GM21786 (cell line): ENCODE measurements at regions not wholly inside any gene's neighbourhood (a gene's known extent, or its start where the extent isn't known, plus 50 kb on each side); places are given as distances from the start of the nearest gene placed in this dataset.
"Not testable (repeated sequence)": the region's sequence is repeated elsewhere in the genome, so short reads cannot be mapped to it uniquely, and the experiment has no call there.

Experiments used
- ATAC-seq: cut with Tn5 transposase; IDR thresholded peaks from one replicate; pipeline ENCODE4 v1.9.1; 2021; ENCODE audit not compliant: unreplicated experiment

DNA sequence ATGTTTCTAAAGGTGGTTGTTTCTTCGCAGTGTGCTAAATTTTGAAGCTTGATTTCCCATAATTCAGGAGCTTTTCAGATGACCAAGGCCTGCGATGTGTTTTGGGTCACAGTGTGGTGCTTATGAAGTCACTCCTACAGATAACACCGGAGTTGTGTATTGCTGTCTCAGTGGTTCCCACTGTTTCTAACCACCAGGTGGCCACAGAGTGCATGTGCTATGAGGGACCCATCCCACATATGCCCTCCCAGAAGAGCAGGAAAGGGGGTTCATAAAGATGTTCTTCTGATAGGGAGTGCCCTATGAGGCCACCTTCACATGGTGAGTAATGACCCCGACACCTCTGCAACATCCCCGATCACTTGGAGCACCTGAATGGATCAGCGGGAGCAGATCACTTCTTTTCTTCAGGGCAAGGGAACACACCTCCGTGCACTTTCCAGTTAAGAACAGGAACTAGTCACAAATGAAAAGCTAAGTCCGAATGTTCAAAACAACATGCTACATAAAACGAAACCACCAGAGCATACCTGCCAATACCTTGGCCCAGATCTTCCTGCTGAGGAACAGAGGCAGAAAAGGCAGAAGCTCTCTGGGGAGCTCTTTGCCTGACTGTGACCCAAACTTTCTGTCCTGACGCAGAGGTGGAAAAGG lies 262.1 kb downstream of the FAM72C start:
- not testable (repeated sequence) for ATAC-seq

DNA sequence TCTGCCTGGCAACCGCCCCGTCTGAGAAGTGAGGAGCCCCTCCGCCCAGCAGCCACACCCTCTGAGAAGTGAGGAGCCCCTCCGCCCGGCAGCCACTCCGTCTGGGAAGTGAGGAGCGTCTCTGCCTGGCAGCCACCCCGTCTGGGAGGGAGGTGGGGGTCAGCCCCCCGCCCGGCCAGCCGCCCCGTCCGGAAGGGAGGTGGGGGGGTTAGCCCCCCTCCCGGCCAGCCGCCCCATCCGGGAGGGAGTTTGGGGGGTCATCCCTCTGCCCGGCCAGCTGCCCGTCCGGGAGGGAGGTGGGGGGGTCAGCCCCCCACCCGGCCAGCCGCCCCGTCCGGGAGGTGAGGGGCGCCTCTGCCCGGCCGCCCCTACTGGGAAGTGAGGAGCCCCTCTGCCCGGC lies 269.0 kb downstream of the FAM72C start:
- ATAC-seq = not testable (repeated sequence)

DNA sequence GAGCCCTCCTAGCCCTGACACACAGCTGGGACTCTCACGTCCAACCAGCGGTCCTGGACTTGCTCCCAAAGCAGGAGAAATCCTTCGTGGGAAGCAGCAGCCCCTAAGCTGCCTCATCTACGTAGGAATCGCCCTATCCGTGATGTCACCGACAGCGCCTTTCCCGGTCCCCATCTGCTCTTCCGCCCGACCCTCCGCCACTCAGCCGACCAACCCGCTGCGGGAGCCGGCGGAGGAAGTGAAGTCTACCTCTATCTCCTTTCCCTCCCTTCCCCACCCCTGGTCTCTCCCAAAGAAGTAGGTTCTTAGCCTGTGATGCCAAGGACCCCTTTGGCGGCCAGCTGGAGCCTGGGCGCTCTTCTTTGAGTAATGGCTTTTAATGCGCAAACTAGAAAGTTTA lies 272.1 kb downstream of the FAM72C start:
- ATAC-seq = no peak

- ATAC-seq = no peak
These were observed 272.7 kb downstream of the FAM72C start for GRCh38 chr1:143699115-143699514.

DNA sequence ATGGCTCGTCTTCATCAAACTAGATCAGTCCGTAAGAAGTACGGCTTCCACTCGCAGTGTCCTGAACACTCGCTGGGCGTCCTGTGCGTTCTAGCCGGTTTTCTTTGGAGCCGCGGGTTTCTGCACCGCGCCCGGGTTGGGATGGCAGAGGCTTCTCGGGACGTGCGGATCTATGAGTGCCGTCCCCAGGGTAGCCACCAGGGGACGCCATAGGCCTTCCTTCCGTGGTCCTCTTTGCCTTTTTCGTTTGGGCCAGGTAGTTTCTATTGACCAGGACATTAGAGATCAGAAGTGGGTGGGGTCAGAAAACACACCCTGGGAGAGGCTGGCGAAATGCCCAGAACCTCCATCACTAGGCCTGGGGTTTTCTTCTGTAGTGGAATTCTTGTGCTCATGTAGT lies 273.8 kb downstream of the FAM72C start:
- no peak for ATAC-seq

GRCh38 chr1:143694085-143694484 lies 277.7 kb downstream of the FAM72C start:
- ATAC-seq = no peak

GRCh38 chr1:143691971-143692529 lies 279.7 kb downstream of the FAM72C start:
- no peak for ATAC-seq

DNA sequence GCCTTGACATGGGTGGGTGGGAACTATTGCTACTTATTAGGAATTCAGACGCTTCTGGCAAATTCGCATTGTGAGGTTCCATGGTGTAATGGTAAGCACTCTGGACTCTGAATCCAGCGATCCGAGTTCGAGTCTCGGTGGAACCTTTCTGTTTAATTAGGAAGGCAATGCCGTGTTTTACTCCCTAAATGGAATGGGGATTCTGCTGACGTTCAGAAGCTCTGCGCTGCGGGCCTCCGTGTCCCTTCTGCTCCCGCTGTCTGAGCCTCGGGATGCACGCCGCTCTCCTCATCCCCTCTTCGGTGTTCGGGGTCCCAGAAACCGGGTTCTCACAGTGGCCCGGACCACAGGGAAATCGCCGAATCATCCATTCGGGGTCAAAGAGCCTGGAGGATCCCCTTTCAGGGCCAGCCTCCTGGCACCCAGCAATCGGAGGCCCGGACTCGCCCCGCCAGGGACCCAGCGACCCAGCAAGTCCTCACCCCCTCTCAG lies 280.3 kb downstream of the FAM72C start:
- ATAC-seq = no peak

DNA sequence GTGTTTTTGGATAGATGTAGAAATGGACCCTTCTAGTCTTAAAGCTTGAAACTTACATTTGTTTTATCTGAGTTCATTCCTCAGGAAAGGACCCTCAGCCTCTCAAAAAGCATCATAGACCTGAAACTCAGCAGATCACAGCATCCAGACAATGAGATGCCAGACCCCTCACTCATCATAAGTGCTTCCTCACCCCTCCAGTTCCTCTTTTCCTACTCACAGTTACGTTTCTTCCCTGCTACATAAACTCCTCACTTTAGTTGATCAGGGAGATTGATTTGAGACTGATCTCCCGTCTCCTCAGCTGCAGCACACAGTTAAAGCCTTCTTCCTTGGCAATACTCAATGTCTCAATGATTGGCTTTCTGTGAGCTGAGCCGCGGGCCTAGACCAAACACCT lies 282.0 kb downstream of the FAM72C start:
- no peak for ATAC-seq

DNA sequence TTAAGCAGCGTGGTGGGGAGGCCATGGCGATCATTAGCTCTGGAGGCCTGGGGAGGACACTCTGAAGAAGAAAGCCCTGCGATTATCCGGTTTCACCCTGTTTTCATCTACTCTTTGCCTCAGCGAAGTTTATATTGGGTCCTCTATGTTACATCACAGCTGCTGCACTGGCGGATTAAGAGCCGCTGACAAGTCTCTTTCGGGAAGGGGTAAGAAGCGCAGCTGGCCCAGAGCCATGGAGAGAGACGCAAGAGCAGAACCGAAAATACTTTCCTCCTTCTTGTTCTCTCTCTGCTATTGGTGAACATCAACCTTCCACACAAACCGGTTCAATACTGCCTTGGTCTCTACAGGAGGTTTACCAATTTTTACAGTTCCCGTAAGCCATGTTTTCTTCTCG lies 291.5 kb downstream of the FAM72C start:
- no peak for ATAC-seq

- no peak for ATAC-seq
These were observed 298.8 kb downstream of the FAM72C start for GRCh38 chr1:143672983-143673382.

DNA sequence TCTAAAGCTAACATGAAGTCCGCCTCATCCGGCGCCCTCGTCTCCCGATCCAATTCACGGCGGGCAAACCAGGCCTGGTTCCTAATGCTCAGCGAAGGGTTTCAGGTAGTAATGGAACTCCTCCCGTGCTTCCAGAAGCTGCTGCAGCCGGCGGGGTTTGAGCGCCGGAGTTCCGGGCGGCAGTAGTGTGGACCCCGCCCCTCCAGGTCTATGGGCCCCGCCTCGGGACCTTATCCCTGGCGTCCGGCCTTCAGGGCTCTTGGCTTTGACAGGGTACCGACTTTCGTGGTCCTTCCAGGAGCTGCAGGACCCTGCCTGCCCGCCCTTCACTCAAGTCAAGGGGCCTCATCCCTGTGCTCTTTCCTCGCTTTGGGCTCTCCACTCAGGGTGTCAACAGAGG lies 304.1 kb downstream of the FAM72C start:
- no peak for ATAC-seq

- ATAC-seq = no peak
These were observed 304.9 kb downstream of the FAM72C start for GRCh38 chr1:143666851-143667250.

GRCh38 chr1:143665606-143666005 lies 306.2 kb downstream of the FAM72C start:
- ATAC-seq = no peak

DNA sequence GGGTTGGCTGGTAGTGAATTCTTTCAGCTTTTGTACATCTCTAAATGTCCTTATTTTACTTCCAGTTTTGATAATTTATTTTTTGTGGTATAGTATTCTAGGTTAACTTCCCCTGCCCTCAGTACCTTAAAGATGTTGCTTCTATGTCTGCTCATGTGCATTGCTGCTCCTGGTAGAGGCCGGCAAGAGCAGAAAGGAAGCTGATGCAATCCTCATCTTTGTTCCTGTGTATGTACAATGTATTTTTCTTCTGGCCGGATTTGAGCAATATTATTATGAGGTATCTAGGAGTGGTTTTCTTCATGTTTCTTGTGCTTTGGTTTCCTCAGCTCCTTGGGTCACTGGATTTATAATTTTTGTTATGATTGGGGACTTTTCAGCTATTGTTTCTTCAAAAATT lies 308.7 kb downstream of the FAM72C start:
- not testable (repeated sequence) for ATAC-seq

DNA sequence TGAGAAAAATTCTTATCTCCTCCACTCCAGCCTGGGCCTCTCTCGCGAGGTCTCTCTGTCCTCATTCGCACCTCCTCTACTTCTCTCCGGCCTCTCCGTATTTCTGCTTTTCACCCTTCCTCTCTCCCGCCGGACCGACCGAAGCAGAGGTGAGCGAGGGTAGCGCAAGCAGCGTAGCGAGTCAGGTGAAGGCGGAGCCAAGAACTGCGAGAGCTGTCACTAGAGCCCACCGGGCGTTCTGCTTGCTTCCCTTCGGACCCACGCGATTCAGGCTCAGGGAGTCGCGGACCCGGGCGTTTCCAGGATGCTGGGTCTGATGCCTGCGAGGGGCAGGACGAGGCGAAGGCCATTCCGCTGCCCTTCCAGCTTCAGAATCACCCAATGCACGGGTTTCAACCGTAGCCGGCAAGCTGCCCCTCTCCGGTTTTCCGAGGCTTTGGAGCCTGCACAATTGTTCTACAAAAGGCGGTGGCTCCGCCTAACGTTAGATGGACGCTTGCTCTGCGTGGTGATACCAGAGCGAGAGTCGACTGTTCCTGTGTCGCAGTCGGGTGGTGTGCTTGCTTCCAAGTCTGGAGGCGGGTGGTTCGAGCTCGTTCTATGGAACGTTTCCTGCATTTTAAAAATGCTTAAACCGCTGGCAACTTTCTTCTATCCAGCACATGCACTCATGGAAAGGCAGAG lies 310.2 kb downstream of the FAM72C start:
- ATAC-seq = no peak

DNA sequence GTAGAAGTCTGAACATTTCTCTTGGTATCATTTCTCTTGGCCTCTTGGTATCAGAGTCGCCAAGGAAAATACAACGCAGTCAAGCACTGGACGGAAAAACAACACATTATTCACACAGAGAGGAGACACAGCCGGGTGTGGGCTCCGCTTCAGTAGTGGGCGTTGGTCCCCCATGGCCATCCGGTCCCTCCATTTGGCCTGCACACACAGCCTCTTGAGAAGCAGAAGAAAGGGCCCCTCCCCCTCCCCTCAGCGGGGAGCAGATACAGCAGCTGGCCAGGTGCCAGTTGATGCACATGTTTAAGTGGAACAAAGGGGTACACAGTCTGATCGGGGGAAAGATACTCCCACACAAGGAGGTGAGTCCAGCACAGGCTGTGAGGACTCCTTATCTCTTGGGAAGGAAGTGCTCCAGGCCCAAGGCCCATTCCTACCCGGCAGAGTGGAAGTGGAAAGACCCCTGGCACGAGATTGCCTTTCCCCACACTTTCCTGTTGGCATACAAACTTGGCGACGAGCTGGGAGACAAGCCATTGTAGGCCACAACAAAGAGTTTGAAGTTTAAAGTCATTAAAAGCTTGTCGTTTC lies 311.3 kb downstream of the FAM72C start:
- ATAC-seq = no peak

- no peak for ATAC-seq
These were observed 318.4 kb downstream of the FAM72C start for GRCh38 chr1:143653429-143653802.

GRCh38 chr1:143652744-143653428 lies 318.9 kb downstream of the FAM72C start:
- no peak for ATAC-seq

DNA sequence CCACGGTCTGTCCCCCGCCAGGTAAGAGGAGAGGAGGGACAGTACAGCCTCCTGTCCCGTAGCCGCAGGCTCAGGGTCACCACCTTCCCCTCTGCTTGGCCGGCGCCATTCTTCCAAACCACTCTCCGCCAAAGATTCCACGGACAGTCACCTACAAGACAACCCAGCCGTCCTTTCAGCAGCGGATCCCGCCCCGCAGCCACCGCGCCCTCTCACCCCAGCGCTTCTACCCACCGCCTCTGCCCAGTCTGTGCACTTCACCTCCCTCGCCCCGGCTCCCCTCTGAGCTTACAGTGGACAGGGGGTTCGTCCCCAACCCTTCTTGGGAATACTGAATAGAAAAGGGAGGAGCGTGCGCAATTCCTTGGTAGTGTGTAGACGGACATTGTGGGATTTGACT lies 319.6 kb downstream of the FAM72C start:
- ATAC-seq = no peak

- no peak for ATAC-seq
These were observed 320.3 kb downstream of the FAM72C start for GRCh38 chr1:143651350-143651992.
